UCSD-AML1 (cell line): ENCODE measurements at regions not wholly inside any gene's neighbourhood (a gene's known extent, or its start where the extent isn't known, plus 50 kb on each side); places are given as distances from the start of the nearest gene placed in this dataset.

Experiments
- DNase-seq: peaks from one replicate; lab custom pipeline; 2025; ENCODE audit not compliant: unreplicated experiment; lab: John Stamatoyannopoulos, UW

DNA sequence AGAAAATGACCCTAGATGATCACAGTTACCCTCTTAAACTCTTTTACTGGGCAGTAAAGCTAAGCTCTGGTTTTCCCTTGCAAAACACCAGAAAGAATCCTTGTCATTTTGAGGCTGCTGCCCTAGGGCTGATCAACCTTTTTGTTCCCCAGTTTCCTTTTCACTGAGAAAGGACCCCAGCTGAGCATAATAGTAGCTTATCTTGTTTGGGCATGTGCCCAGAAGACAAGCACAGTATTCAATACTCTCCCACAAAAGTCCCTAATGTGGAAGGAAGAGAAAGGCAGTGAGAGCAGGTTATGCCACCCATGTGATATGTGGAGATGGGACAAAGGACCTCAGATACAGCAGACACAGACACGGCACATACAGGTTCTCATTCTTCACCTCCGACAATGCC, 332.6 kb upstream of the TMPO start:
- no peak for DNase-seq

DNA sequence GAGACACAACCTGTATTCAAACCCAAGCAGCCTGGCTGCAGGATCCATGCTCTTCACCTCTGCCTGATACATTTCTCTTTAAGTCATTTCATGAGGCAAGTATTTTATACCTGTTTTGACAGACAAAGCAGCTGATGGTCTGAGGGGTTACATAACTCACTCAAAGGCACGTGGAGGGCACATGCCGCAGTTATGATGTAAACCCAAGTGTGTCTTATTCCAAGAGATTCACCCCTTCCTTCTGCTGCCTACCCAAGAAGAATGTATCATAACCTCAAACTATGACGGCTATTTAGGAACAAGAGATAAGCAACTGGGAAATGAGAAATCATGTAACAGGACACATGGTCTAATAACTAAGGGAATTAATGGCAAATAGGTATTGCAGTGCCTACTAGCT, 329.8 kb upstream of the TMPO start:
- DNase-seq: no peak

DNA sequence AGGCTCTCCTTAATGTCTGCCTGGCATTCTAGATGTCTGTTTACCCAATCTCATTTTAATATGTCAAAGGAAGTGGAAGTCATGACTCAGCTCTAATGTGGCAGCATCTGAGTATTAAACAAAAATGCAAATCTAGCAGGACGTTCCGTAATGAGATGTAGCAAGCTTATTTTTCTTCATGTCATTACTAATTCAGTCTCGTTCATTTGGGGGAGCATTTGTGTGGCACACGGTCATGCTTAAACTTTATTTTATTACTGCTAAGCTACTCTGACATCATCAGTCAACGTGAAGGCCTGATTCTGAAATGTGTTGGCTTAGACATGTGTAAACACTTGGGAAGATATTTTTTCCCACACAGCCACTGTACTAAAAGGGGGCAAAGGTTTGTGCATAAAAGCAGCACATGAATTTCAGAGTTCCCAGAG, 326.7 kb upstream of the TMPO start:
- no peak for DNase-seq

DNA sequence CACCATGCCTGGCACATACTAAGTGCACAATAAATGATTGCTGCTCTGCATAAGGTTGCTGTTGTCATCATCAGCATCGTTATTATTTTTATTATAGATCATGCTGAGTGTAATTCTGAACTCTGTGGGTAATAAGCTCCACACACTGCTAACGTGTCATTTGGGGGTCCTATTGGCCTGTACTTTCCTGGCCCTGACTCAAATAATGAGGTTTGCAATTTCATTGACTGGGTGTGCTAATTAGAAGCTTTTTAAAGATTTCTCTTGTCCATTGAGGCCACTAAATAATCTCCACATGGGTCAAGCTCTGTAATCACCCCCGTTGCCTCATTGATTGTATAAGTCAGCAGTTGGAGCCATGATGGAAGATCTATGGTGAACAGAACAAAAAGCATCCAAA, 320.8 kb upstream of the TMPO start:
- no peak for DNase-seq

DNA sequence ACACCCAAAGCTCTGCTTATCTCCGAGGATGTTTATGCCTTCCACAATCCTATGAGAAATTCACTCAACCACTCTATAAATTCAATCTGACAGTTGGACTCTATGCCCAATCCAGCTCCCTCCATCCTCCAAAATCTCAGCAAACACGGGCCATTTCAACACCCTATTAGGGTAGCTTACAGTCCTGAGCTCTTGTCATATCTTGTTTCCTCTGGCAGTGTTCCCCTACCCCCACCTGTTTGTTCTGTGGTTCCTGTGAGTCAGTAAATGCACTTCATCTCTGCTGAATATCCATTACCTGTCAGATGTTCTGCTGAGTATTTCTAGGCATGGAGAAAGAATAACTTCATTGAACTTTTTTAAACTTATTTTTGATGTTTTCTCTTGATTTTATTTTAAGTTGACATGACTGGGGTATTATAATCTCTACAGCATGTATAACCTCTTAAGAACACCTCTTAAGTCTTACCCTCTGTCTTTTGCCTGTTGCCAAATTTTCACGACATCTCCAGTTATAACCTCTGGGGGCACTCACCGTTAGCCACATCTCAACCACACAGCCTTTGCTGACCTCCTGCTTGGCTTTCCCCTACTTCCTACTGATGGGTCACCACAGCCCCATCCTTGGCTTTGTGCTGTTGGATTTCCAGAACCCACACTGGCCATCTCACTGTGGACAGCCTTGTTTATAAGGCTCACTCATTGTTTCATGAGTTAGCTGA, 317.0 kb upstream of the TMPO start:
- DNase-seq: no peak

DNA sequence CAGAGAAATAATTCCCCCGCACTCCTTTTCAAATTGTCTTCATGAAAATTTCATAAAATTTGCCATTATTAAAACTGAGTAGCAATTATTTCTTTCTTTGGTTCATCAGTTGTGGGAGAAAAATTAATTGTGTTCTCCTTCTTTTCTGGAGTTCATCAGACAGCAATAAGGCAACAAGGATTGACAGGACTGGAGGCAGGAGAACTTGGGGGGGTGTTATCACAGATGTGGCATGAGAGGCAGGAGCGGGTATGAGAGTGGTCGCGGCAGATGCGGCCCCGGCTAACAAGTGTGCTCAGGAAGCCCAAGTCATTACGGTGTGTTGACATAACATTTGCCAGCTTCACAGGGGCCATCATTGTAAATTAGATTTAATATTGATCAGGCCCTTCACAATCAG, 306.6 kb upstream of the TMPO start:
- DNase-seq: no peak

DNA sequence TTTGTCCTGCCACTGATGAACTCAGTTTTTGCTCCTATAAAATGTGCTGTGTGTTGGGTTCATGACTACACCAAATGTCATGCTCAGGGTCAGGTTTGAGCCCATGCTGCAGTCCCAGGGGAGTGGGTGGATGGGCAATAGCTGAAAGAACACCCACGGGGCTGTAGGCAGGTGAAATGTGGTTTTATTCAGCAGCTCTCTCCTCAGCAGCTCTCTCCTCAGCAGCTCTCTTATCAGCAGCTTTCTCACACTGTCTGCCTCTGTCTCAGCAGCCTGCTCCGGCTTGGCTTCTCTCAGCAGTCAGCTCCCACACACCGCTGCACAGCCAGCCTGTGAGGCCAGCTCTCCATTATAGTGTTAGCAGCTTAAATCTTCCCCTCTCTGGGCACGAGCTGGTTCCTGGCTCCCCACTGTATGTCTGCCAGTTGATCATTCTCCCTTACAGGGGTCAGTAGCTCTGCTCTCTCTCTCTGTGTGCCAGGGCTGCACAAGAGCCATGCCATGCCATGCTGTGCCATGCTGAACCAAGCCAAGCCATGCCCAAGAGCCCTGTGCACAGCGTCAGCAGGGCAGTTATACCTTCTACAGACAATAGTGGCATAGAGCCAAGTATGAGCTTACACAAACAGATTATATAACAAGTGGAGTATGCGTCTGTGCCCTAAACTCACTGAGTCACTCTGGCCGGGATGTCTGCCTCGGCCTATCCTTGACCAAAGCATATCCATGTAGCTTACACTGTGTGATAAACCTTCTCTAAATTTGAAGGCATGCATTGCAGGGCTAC, 303.3 kb upstream of the TMPO start:
- no peak for DNase-seq

DNA sequence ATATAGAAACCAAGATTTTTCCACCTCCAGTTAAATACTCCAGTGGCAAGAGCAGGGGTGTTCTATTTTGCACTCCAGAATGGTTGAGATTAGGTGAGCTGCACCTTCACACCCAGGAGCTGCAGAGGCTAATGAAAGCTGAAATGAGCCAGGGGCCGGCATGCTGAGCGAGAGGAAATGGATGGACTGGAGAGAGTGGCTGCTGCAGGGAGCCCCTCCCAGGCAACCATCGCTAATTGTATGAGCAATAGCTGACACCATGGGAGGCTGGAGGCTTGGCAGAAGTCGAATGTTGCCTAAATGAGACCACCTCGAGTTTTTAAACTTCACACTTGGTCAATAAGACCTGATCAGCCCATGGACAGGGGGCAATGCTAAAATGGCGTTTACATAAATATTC, 301.8 kb upstream of the TMPO start:
- no peak for DNase-seq

DNA sequence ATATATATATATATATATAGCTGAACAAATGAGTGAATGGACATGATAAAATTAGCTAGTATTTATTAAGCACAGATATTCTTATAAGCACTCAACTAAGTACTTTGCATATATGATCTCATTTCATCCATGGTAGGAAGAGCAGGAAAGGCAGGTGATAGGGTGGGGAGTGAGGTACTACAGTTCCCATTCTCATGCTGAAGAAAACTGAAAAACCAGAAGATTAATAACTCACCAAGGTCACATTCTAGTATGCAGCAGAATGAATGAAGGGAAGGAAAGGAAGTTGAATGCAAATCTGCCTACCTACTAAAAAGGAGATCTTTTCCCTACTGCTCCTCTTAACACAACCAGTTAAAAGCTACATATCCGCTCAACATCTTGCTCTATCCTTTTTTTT, 298.1 kb upstream of the TMPO start:
- no peak for DNase-seq

DNA sequence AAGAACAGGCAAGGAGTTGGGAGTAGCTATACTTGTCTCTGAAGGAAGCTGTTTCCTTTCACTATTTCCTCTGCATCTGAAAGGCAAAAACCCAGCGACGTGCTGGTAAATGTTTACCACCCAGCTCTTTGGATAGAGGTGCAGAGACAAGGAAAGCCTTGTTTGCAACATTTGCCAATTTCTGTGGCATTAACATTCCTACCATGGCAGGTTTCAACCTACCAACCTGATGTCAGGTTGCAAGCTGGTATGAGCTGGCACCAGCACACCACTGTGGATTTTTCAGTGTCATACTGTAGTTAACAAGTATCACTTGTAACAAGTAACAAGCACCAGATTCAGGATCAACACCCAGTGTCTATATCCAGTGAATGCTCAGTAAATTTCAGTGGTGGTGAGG, 294.8 kb upstream of the TMPO start:
- DNase-seq: no peak

DNA sequence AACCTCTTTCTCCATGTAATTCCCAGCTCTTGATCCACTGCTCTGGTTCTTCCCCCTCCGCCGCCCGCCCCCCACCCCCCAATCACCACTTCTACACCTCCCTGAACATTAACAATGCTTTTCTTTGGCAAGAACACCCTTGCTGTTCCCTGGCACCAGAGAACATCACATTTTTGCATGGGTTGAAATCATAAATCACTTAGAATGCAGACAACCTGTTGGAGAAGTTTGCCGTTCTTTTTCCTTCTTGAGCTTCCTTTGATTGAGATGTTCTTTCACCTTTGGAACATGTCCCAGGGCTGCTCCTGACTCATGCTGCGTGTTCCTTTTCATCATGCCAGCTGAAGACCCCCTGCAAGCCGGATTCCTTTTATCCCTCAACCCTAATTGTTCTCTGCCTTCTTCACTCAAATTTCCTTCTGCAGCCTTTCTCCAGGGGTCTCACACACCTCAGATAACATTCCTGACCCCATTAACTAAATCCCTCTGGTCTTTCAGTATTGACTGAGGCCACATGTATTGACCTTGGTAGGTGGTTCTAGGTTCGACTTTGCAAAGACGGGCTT, 294.1 kb upstream of the TMPO start:
- DNase-seq: no peak

DNA sequence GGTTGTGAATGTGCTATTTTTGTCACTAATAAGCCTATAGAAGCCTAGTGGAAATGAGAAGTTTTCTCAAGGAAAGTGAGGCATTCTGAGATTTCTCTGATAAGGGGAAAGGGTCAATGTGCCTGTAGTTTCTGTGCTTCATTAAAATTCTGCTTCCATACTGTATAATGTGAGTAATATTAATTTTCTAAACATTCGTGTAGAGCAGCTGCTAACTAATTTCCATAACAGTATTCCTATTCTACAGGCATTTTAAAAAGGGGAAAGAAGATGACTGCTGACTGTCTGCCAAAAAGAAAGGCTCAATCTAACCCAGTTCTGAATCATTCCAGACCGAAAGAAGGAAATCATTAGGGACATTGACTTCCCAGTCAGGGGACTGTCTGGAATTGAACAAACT, 293.3 kb upstream of the TMPO start:
- DNase-seq: no peak

DNA sequence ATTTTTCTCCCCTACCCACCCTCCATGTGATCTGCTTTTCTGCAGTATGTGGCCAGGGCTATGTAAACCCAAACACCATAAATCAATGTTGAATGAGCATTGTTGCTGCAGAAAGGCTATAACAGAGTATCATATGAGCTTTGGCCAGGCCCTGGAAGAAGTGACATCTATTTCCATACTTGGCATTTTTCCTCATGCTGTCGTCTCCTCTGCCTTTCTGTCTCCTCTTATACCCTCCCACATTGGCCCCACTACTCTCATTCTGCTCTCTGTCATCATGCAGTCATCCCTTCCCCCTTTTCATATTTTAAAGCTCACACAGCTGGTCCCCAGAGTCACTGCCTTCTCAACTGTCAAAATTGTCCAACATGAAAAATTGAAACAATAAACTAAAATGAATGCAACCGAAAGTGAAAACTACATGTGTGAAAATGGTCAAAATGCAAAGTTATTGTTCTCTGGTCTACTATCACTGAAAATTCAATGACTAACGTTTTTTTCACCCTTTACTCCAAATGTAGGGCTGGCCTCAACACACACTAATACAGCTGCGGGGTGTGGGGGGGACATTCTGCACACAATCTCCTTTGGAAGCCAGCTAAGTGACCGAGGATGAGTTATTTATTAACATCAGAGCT, 290.7 kb upstream of the TMPO start:
- DNase-seq: no peak

DNA sequence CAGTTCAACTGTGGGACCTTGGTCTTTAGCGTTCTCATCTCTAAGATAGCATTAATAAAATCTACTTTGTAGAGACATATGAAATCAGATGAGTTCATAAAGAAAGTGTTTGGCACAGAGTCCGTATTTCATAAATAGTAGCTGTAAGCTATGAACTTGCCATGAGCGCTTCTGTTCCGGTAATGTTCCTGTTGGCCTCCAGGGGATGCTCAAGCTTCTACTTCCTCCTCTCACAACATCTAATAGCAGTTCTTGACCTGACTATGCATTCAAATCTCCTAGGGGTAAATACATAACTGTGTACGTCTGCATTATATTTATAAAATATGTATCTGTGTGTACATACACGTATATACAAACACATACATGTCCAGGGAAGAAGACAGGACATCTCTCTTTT, 288.2 kb upstream of the TMPO start:
- no peak for DNase-seq

DNA sequence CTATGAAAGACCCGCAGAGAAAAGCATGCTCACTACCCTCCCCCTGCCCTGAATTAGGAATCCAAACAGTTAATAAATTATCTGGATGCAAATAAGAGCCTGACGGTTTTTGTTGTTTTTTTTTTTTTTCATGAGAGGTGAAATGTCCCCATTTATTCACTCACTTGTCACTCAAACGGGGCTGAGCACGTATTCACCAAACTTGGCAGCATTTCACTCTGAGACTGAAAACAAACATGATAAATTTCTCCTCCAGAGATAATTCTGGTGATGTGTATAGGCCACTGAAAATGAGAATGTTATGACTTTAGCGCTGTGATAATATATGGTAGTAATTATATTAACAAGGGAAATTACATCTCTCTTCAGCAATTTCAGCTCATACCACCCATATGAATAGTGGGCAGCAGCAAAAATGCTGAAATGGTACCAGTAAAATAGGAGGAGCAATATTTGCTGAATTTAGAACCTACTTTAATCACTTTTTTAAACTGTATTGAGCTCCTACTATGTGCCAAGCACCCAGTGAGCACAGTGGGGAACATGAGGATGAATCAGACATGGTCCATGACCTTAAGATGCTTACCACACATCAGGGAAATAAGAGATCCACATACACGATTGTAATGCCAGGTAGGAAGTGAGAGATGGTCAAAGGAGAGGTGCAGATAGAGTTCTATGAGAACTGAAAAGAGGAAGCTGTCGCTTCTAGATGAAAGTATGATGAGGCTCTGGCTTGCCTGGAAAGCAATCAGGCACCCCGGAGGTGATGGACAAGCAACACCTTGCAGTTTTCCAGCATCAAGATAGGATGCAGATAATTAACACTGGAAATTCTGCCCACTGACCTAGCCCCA, 286.5 kb upstream of the TMPO start:
- DNase-seq: no peak

DNA sequence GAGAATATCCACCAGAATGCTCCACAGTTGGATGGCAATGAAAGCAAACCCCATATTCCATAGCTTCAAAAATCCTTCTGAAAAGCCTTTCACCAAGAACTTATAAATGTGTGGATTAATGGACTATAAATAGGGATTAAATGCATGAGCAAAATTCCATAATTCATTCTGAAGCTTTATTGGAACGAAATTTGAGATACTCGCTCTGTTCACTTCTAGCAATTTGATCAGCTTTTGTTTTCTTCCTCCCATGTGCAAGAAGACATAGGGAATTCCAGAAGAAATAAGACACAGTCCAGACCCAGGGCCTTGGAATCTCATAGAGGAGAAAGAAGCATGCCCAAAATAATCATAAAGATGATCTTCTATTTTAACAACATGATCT, 285.9 kb upstream of the TMPO start:
- DNase-seq: no peak

DNA sequence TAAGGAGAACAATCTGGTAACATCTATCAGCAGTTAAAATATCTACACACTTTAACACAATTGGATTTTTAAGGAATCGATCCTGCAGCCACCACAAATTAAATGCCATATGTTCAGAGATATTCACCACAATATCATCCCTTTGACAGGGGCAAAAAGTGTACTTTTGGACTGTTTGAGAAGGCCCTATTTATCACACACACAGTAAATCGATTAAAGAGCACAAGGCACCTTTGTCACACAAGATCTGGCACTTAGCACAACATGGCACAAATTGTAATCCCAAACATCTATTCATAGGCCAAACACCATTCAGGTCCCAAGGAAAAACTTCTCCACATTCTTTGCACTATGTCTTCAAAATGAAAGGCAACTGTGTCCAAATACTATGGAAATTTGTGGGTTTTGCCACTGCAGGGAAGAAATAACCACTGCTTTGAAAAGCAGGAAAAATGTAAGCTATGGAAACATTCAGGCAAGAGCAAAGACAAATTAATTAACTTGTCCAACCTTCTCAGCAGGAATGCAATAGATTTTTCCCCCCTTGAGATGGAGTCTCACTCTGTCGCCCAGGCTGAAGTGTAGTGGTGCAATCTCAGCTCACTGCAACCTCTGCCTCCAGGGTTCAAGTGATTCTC, 282.5 kb upstream of the TMPO start:
- DNase-seq: no peak

DNA sequence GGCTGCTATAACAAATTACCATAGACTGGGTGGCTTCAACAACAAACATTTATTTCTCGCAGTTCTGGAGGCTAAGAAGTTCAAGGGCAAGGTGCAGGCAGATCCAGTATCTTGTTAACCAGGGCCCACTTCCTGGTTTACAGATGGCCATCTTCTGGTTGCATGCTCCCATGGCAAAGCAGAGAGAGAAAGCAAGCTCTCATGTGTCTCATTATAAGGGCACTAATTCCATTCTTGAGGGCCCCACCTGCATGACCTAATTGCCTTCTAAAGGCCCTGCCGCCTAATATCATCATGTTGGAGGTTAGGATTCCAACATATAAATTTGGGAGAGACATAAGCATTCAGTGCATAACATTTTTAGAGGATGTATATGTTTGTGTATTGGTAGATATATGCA, 280.1 kb upstream of the TMPO start:
- DNase-seq: no peak

DNA sequence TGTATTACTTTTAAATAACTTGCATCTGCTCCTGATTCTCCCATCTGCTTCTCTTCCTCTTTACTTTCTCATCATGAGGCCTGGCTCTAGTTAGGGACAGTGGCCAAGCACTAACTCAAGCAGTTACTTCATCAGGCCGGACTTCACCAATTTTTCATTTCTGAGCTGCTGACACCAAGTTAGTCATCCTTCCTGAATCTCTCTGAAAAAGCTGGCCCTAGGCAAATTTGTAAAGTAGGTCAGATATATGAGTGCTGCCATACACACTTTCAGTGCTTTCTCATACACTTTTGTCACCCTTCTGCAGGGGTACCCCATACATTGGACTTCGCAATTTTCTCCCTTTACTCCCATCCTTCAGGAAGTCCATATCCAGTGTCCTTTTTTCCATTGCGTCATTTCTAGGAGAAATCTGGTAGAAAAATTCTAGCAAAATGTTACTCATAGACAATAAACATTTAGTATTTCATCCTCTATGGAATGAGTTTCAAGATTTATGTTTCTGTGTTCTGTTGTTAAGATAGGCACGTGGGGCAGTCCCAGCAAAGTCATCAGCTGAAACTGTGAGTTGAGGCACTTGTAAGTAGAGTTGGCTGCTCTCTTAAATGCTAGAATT, 276.8 kb upstream of the TMPO start:
- no peak for DNase-seq

DNA sequence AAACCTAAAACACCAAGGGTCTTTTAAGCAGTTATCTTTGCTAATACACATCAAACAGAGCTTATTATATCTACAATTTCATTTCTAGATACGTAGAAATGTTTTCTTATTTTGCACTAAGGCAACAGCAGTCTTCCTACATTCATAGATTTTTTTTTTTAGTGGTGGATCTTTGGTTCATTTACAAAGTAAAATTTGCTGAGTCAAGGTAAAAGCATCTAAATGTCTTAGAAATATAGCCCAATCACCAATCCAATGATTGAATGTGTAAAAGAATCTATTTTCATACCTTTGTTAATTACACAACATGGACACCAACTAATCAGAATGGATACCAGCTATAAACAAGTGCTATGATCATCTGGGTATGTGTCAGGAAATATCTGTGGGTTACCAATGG, 272.2 kb upstream of the TMPO start:
- DNase-seq: no peak
